ENCODE measurements at regions not wholly inside any gene's neighbourhood (a gene's known extent, or its start where the extent isn't known, plus 50 kb on each side); places are given as distances from the start of the nearest gene placed in this dataset.
A peak's percentile ranks its signal among the peaks of the same experiment; 100 is the strongest.
"Not testable (repeated sequence)": the region's sequence is repeated elsewhere in the genome, so short reads cannot be mapped to it uniquely, and the experiment has no call there.

DNA sequence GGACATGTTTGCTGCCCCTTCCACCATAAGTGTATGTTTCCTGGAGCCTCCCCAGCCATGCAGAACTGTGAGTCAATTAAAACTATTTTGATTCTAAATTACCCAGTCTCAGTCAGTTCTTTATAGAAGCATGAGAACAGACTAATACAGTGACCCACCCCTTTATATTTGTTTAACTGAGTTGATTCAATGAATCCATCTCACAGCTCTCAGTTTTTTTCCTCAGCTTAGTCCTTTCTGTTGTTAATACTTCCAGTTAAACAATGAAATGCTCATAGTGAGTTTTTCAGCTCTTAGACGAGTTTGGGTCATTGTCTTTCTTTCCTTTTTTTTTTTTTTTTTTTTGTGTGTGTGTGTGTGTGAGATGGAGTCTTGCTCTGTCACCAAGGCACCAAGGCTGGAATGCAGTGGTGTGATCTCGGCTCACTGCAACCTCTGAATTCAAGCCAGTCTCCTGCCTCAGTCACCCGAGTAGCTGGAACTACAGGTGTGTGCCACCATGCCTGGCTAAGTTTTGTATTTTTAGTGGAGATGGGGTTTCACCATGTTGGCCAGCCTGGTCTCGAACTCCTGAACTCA is 627.4 kb downstream of the SPATA31A7 start:
- not testable (repeated sequence) for DNase-seq (ENCODE audit: low spot score); H3K4me1 ChIP-seq (ENCODE audit: insufficient read depth); H3K27me3 Mint-ChIP-seq (ENCODE audit: insufficient read depth, low read depth, poor library complexity); H3K9me2 ChIP-seq (ENCODE audit: insufficient read depth); H4K20me1 ChIP-seq (replicated peaks; ENCODE audit: insufficient read depth); H3F3A ChIP-seq (replicated peaks; ENCODE audit: low read depth); H3K27me3 ChIP-seq (ENCODE audit: insufficient read depth); H2AFZ ChIP-seq; H3K79me2 ChIP-seq (replicated peaks; ENCODE audit: insufficient read depth); H3K27ac Mint-ChIP-seq; H3K4me3 ChIP-seq; H3K27ac ChIP-seq (ENCODE audit: low read depth); H3K4me1 Mint-ChIP-seq; H3K4me3 Mint-ChIP-seq; ATAC-seq; H3K9me3 Mint-ChIP-seq; H3K4me2 ChIP-seq; H3K36me3 Mint-ChIP-seq (ENCODE audit: low read depth); H3K36me3 ChIP-seq (ENCODE audit: insufficient read depth)

DNA sequence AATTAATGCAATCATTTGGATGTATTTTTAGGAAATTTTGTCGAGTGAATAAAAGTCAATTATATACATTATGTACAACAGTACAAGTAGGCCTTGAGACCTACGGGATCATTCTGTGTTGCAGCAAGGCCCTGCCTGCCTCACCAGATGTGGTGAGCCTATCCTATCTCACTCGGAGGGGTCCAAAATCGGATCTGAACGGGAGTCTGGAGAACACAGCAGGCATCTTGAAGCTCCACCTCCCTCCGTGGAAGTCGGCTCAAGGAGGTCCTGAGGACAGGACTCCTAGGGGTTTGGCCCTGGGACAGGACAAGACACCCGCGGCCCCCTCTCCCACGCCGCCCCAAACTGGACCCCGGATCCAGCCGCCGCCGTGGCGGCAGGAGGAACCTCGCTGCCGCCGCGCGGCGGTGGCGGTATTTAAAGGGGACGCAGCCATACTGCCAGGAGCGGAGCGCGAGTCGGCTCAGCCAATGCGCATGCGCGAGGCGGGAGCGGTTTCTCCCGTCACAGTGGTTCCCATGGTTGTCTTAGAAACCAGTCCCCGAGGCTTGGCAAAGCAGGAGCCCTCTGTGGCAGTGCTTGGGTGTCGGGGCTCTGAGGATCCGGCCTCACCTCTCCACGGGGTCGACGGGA is 663.9 kb downstream of the SPATA31A7 start:
- H3K27me3 Mint-ChIP-seq (ENCODE audit: insufficient read depth, low read depth, poor library complexity) = not testable (repeated sequence)

DNA sequence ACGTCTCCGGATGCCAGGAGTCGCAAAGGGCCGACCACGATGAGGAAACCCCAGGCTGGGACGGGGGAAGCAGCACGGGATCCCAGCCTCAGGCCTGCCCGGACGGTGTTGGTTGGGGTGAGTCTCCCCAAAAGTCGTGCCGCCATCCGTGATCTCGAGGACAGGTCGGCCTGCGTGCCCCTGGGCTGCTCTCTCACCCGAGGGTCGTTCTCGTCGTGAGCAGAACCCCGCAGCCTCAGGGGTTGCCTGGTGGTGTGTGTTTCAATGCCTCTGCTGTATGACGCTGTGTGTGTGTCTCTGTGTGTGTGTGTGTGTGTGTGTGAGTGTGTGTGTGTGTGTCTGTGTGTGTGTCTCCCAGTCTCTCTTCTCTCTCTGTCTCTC is 664.4 kb downstream of the SPATA31A7 start:
- H3K4me1 Mint-ChIP-seq; H3K36me3 Mint-ChIP-seq (ENCODE audit: low read depth); H4K20me1 ChIP-seq (replicated peaks; ENCODE audit: insufficient read depth); H3K27me3 Mint-ChIP-seq (ENCODE audit: insufficient read depth, low read depth, poor library complexity); H3K9me3 Mint-ChIP-seq; H3K27me3 ChIP-seq (ENCODE audit: insufficient read depth); H3K4me1 ChIP-seq (ENCODE audit: insufficient read depth); H3F3A ChIP-seq (replicated peaks; ENCODE audit: low read depth); H3K4me3 ChIP-seq; ATAC-seq; H3K4me2 ChIP-seq; H3K79me2 ChIP-seq (replicated peaks; ENCODE audit: insufficient read depth); H3K36me3 ChIP-seq (ENCODE audit: insufficient read depth); H3K27ac ChIP-seq (ENCODE audit: low read depth); DNase-seq (ENCODE audit: low spot score); H3K9me2 ChIP-seq (ENCODE audit: insufficient read depth); H3K4me3 Mint-ChIP-seq; H3K27ac Mint-ChIP-seq; H2AFZ ChIP-seq: not testable (repeated sequence)

More for the DNA sequence above, 663.9 kb downstream of the SPATA31A7 start:
- H4K20me1 ChIP-seq (replicated peaks; ENCODE audit: insufficient read depth); H2AFZ ChIP-seq; H3K4me3 Mint-ChIP-seq; H3K79me2 ChIP-seq (replicated peaks; ENCODE audit: insufficient read depth); DNase-seq (ENCODE audit: low spot score); H3K9me2 ChIP-seq (ENCODE audit: insufficient read depth); H3K4me1 ChIP-seq (ENCODE audit: insufficient read depth); H3K4me1 Mint-ChIP-seq; H3K4me2 ChIP-seq; H3K4me3 ChIP-seq; H3K9me3 Mint-ChIP-seq; H3K27me3 ChIP-seq (ENCODE audit: insufficient read depth); H3K36me3 ChIP-seq (ENCODE audit: insufficient read depth); H3K27ac Mint-ChIP-seq; H3F3A ChIP-seq (replicated peaks; ENCODE audit: low read depth); H3K27ac ChIP-seq (ENCODE audit: low read depth); H3K36me3 Mint-ChIP-seq (ENCODE audit: low read depth): not testable (repeated sequence)
- peak; percentile 72 for ATAC-seq

DNA sequence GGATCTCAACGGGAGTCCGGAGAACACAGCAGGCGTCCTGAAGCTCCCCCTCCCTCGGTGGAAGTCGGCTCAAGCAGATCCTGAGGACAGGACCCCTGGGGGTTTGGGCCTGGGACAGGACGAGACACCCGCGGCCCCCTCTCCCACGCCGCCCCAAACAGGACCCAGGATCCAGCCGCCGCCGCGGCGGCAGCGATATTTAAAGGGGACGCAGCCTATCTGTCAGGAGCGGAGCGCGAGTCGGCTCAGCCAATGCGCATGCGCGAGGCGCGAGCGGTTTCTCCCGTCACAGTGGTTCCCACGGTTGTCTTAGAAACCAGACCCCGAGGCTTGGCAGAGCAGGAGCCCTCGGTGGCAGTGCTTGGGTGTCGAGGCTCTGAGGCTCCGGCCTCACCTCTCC is 666.4 kb downstream of the SPATA31A7 start:
- not testable (repeated sequence) for H3K9me3 Mint-ChIP-seq; H3K27ac ChIP-seq (ENCODE audit: low read depth); H3K4me1 Mint-ChIP-seq; H2AFZ ChIP-seq; H3K4me1 ChIP-seq (ENCODE audit: insufficient read depth); H3K27ac Mint-ChIP-seq; H3K4me3 ChIP-seq; H3K4me2 ChIP-seq; H3K79me2 ChIP-seq (replicated peaks; ENCODE audit: insufficient read depth); DNase-seq (ENCODE audit: low spot score); H3K36me3 ChIP-seq (ENCODE audit: insufficient read depth); H3K27me3 Mint-ChIP-seq (ENCODE audit: insufficient read depth, low read depth, poor library complexity); H3K4me3 Mint-ChIP-seq; H3K36me3 Mint-ChIP-seq (ENCODE audit: low read depth); H3F3A ChIP-seq (replicated peaks; ENCODE audit: low read depth); H3K9me2 ChIP-seq (ENCODE audit: insufficient read depth); H3K27me3 ChIP-seq (ENCODE audit: insufficient read depth); H4K20me1 ChIP-seq (replicated peaks; ENCODE audit: insufficient read depth)
- peak; percentile 86 for ATAC-seq

DNA sequence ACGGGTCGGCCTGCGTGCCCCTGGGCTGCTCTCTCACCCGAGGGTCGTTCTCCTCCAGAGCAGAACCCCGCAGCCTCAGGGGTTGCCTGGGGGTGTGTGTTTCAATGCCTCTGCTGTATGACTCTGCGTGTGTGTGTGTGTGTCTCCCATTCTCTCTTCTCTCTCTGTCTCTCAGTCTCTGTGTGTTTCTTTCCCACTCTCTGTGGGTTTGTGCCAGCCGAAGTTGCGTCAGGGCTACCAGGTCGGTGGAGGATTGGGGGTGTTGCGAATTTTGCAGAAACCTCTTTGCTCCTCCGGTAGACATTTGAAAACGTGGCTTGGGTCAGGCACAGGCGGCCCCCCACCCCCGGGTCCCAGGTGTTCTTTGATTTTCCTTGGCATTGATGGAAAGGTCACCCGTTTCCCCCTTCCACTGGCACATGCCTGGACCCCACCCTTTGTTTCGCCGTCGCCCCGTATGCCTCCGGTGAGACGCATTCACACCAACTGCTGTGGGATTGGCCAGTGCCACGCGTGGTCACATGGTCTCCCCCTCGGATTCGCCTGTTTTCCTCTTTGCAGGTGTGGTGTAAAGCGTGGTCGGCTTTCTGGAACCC is 667.1 kb downstream of the SPATA31A7 start:
- DNase-seq (ENCODE audit: low spot score); H3K36me3 Mint-ChIP-seq (ENCODE audit: low read depth); H3F3A ChIP-seq (replicated peaks; ENCODE audit: low read depth); H3K27ac ChIP-seq (ENCODE audit: low read depth); H3K27me3 Mint-ChIP-seq (ENCODE audit: insufficient read depth, low read depth, poor library complexity); H3K27ac Mint-ChIP-seq; H3K27me3 ChIP-seq (ENCODE audit: insufficient read depth); H3K4me1 Mint-ChIP-seq; H3K9me3 Mint-ChIP-seq; H3K4me2 ChIP-seq; H3K79me2 ChIP-seq (replicated peaks; ENCODE audit: insufficient read depth); H3K4me1 ChIP-seq (ENCODE audit: insufficient read depth); H2AFZ ChIP-seq; H3K36me3 ChIP-seq (ENCODE audit: insufficient read depth); H3K4me3 Mint-ChIP-seq; ATAC-seq; H3K4me3 ChIP-seq; H4K20me1 ChIP-seq (replicated peaks; ENCODE audit: insufficient read depth); H3K9me2 ChIP-seq (ENCODE audit: insufficient read depth): not testable (repeated sequence)

DNA sequence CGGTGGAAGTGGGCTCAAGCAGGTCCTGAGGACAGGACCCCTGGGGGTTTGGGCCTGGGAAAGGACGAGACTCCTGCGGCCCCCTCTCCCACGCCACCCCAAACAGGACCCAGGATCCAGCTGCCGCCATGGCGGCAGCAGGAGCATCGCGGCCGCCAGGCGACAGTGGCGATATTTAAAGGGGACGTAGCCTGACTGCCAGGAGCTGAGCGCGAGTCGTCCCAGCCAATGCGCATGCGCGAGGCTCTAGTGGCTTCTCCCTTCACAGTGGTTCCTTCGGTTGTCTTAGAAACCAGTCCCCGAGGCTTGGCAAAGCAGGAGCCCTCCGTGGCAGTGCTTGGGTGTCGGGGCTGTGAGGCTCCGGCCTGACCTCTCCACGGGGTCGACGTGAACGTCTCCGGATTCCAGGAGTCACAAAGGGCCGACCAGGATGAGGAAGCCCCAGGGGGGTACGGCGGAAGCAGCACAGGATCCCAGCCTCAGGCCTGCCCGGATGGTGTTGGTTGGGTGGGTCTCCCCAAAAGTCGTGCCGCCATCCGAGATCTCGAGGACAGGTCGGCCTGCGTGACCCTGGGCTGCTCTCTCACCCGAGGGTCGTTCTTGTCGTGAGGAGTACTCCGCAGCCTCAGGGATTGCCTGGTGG is 668.0 kb downstream of the SPATA31A7 start:
- H3K9me2 ChIP-seq (ENCODE audit: insufficient read depth); H3K27me3 Mint-ChIP-seq (ENCODE audit: insufficient read depth, low read depth, poor library complexity); H3K4me2 ChIP-seq; DNase-seq (ENCODE audit: low spot score); H3K27me3 ChIP-seq (ENCODE audit: insufficient read depth); H3K36me3 ChIP-seq (ENCODE audit: insufficient read depth); H3K27ac ChIP-seq (ENCODE audit: low read depth); H2AFZ ChIP-seq; H4K20me1 ChIP-seq (replicated peaks; ENCODE audit: insufficient read depth); H3K4me1 Mint-ChIP-seq; H3K4me3 Mint-ChIP-seq; H3K4me1 ChIP-seq (ENCODE audit: insufficient read depth); H3K9me3 Mint-ChIP-seq; H3K79me2 ChIP-seq (replicated peaks; ENCODE audit: insufficient read depth); H3K4me3 ChIP-seq; H3K27ac Mint-ChIP-seq; H3F3A ChIP-seq (replicated peaks; ENCODE audit: low read depth); H3K36me3 Mint-ChIP-seq (ENCODE audit: low read depth): not testable (repeated sequence)
- ATAC-seq = peak; percentile 86

All from GM23338 (cell line).